ENCODE measurements at regions not wholly inside any gene's neighbourhood (a gene's known extent, or its start where the extent isn't known, plus 50 kb on each side); places are given as distances from the start of the nearest gene placed in this dataset.

GRCh38 chr5:5617024-5617423, 194.5 kb downstream of the ICE1 start:
- Histone ChIP-seq H3K27ac (ENCODE audit: insufficient read length, low read depth, low read length) (no peak overlapping the region), H2AK5ac (ENCODE audit: insufficient read length, low read length) (no peak overlapping the region), H2BK20ac (ENCODE audit: low read depth, low read length, poor library complexity, severe bottlenecking) (no peak overlapping the region), H3K79me2 (ENCODE audit: insufficient read depth, low read length) (no peaks in the 10 kb centered on the region), H3K14ac (ENCODE audit: insufficient read depth, low read length) (no peak overlapping the region), H3K4me2 (ENCODE audit: insufficient read depth, insufficient read length, low read length) (no peak overlapping the region), H2AFZ (ENCODE audit: low read length) (no peak overlapping the region), H4K91ac (ENCODE audit: insufficient read length, low read depth, low read length) (no peak overlapping the region), H2BK15ac (ENCODE audit: low read depth, low read length) (no peak overlapping the region), H2BK120ac (ENCODE audit: low read depth, low read length, poor library complexity, severe bottlenecking) (no peak overlapping the region), H3K9me3 (ENCODE audit: control insufficient read depth, low read depth, low read length) (peaks cover under 1% of the 10 kb centered on the region), H3K79me1 (ENCODE audit: insufficient read depth, low read depth, low read length, poor library complexity, severe bottlenecking) (no peaks in the 10 kb centered on the region), H4K20me1 (ENCODE audit: control insufficient read depth, insufficient read depth, insufficient read length) (no peaks in the 10 kb centered on the region), H4K8ac (replicated peaks; ENCODE audit: insufficient read length, low read depth, low read length) (no peak overlapping the region), H3K56ac (ENCODE audit: insufficient read length, low read depth, low read length) (no peak overlapping the region), H3K4me1 (ENCODE audit: insufficient read depth, low read length) (no peaks in the 10 kb centered on the region), H3K27me3 (ENCODE audit: insufficient read depth, low read length) (no peaks in the 10 kb centered on the region), H3K23me2 (ENCODE audit: insufficient read length, low read depth, low read length, poor library complexity, severe bottlenecking) (no peaks in the 10 kb centered on the region), H2BK5ac (ENCODE audit: insufficient read length, low read length) (no peak overlapping the region), H3T11ph (ENCODE audit: low read length) (no peak overlapping the region), H3K18ac (ENCODE audit: insufficient read length, low read depth, low read length) (no peak overlapping the region), H3K23ac (ENCODE audit: insufficient read length, low read depth, low read length) (no peak overlapping the region), H4K5ac (ENCODE audit: insufficient read length, low read depth, low read length) (no peak overlapping the region), H3K9ac (ENCODE audit: extremely low read depth, insufficient read length, low read length) (no peak overlapping the region), H2BK12ac (ENCODE audit: insufficient read length, low read depth, low read length) (no peak overlapping the region), H3K4ac (ENCODE audit: low read depth, low read length) (no peak overlapping the region)
- H3K27ac Mint-ChIP-seq: no peak overlapping the region
- H3K4me3 Mint-ChIP-seq: no peak overlapping the region
- TF ChIP-seq, protein P1, sequence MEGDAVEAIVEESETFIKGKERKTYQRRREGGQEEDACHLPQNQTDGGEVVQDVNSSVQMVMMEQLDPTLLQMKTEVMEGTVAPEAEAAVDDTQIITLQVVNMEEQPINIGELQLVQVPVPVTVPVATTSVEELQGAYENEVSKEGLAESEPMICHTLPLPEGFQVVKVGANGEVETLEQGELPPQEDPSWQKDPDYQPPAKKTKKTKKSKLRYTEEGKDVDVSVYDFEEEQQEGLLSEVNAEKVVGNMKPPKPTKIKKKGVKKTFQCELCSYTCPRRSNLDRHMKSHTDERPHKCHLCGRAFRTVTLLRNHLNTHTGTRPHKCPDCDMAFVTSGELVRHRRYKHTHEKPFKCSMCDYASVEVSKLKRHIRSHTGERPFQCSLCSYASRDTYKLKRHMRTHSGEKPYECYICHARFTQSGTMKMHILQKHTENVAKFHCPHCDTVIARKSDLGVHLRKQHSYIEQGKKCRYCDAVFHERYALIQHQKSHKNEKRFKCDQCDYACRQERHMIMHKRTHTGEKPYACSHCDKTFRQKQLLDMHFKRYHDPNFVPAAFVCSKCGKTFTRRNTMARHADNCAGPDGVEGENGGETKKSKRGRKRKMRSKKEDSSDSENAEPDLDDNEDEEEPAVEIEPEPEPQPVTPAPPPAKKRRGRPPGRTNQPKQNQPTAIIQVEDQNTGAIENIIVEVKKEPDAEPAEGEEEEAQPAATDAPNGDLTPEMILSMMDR (conservative IDR thresholded peaks at IDR 0.05): no peak
- no peak for DNase-seq
- no peaks in the 10 kb centered on the region for H3K27me3 Mint-ChIP-seq (ENCODE audit: low read depth)
- peaks cover 6 to 9% of the 10 kb centered on the region in 2 experiments for H3K4me1 Mint-ChIP-seq
- peaks cover 8 to 19% of the 10 kb centered on the region in 2 experiments for H3K9me3 Mint-ChIP-seq
- H3K36me3 Mint-ChIP-seq (ENCODE audit: insufficient read depth in 1 of 3, low read depth in 3 of 3): peaks cover 9 to 12% (median 10%) of the 10 kb centered on the region in 3 experiments
